SH-SY5Y (cell line): ENCODE measurements at regions not wholly inside any gene's neighbourhood (a gene's known extent, or its start where the extent isn't known, plus 50 kb on each side); places are given as distances from the start of the nearest gene placed in this dataset.

Experiments
- GATA2 ChIP-seq: IDR thresholded peaks from 2 replicates; pipeline ENCODE4 v1.6.1; 2011; ENCODE audit warnings: mild to moderate bottlenecking, low read depth, low read length
- GATA3 ChIP-seq: IDR thresholded peaks from 2 replicates; pipeline ENCODE4 v1.6.1; 2011; ENCODE audit warnings: low read depth, mild to moderate bottlenecking, low read length, moderate library complexity

DNA sequence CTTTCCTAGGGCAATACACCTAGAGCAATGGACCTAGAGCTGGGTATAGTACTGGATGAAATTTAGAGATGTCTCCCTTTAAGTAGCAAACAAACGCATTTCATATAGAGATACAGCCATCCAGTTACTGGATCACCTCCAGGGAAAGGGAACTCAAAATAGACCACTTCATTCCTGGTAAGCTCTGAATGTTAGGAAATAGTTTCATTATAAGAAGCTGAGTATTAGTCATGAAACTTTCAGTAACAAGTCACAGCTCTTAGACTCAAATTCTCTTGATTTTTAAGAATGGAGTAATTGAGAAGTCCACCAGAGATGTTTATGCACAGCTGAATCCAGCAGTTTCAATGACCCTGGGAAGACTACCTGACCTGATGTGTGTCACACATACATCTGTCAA, 221.9 kb downstream of the FAM76B start:
- TF ChIP-seq GATA3 (no peak), GATA2 (no peak)

DNA sequence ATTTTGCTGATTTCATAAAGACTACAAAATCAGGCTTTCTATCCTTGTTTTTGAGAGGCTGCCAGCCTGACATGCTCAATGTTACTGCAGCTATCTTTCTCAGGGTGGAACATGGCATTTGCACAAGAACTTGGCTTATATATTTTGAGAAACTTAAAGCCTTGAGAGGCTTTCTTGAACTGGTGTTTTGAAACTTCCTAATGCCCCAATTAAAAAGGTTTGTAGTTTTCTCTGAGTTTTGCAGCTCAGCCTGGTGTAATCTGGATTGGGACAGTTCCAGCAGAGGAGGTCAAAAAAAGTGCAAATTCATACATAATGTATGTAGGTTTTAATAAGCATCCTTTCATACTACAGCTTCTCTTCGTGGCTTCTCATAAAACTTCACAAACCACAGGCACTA, 223.4 kb downstream of the FAM76B start:
- TF ChIP-seq GATA2: no peak
- TF ChIP-seq GATA3: no peak

DNA sequence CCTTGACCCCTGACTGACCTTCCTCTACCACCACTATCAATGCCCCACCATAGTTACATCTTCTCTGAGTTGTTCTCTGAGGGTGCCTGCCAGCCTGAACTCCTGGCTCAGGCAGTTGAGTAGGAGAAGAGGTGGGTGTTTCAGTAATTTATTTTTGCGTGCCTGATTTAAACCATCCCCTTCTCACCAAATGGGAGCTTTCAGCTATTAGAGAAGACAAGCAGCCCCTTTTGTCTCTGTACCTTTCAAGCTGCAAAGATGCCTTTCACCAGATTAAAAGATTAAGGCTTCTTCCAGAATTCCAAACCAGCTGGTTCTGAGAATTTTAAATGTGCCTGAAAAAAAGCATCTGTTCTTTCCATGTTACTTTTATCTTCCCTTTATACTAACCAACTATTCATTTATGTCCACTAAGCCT, 223.8 kb downstream of the FAM76B start:
- TF ChIP-seq GATA2 (no peak), GATA3 (no peak)

DNA sequence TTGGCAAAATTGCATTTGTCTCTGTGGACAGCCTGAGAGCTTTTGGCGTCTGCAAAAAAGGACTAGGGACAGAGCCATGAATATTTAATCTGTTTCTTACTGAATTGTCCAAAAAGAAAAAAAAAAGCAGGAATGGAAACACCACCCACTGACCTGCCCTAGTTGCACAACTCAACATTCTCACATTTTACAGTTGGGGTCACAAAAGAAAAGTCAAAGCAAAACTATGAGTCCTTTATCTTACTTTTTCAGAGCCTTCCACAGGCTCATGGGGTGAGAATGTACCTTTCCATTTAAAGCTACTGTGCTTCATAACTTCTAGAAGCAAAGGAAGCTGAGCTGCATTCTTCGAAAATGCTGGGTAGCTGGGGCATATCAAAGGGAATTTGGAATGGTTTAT, 225.7 kb downstream of the FAM76B start:
- TF ChIP-seq GATA3: no peak
- no peak for TF ChIP-seq GATA2

DNA sequence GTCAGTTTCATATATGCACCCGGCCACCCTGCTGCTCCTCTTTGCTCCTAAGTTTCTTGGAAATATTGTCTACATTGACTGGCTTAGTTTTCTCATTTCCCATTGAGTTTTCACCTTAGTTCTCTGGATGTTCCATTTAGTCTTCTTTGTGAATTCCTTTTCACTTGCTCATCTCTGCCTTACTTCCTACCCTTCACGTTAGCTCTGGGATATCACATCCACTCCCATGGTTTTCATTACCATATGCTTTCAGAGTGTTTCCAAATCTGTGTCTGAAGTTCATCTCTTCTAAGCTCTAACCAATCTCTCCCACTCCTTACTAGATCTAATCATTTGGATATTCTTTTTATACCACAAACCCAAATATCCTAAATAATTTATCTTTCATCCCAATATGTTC, 226.4 kb downstream of the FAM76B start:
- TF ChIP-seq GATA2 (no peak), GATA3 (no peak)

DNA sequence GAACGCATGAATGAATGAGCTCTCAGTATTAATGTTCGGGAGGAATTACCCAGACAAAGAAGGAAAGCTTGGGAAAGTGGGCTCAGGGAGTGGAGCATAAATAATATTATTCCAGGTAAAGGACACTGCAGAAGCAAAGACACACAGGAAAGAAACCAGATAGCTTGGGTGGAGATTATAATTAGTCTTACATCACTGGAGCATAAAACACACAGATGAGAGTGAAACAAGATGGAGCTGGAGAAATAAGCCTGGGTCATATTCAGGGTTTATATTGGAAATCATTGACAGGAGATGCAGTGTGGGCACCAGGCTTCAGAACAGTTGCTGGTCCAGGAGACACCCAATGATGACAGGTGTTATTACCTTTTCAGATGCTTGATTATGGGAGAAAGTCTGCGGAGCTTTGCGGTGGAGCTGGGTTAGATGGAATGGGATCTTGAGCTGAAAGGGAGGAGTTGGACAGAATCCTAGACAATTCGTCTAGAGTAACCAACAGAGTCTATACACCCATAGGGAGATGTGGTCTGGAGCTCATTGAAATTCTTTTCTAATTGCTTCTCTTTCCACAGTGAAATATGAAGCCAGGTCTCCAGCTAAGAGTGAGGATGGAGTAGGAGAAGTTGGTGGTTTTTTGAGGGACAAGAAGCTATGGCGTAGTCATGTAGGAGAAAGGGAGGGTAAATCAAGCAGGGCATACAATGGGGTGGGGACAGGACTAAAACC, 227.2 kb downstream of the FAM76B start:
- TF ChIP-seq GATA2 (no peak), GATA3 (no peak)

DNA sequence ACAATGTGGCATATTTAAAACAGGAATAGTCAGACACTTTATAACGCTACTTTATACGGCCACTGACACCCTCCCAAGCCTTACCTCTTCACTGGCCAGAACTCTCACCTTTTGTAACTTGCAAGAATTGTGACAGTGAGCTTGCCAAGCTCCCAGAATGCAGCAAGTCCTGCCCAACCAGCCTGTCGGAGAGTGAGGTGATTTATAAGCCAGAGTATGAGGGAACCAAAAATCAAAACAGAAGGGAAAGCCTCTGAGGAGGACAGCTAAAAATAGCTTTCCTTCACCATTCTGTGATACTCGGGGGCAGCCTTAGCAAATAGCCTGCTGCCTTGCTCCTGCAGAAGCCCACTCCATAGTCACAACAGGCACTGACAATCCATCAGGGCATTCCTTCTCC, 229.7 kb downstream of the FAM76B start:
- TF ChIP-seq GATA2: no peak
- no peak for TF ChIP-seq GATA3

DNA sequence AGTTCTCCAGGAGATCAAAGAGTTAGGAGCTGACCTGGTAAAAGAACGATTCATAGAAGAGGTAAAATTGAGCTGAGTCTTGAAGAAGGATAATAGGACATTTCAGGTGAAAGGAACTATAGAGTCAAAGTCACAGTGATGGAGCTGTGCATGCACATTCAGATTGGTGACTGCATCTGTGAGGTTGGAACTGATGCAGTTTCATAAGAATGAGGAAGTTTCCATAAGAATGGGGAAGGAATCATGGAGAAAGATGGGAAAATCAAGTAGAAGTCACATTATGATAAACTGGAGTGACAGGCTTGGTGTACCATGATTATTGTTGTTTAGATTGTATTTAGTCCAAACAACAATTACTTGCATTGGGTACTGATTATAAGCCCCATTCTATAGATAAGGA, 232.2 kb downstream of the FAM76B start:
- TF ChIP-seq GATA2: no peak
- no peak for TF ChIP-seq GATA3

DNA sequence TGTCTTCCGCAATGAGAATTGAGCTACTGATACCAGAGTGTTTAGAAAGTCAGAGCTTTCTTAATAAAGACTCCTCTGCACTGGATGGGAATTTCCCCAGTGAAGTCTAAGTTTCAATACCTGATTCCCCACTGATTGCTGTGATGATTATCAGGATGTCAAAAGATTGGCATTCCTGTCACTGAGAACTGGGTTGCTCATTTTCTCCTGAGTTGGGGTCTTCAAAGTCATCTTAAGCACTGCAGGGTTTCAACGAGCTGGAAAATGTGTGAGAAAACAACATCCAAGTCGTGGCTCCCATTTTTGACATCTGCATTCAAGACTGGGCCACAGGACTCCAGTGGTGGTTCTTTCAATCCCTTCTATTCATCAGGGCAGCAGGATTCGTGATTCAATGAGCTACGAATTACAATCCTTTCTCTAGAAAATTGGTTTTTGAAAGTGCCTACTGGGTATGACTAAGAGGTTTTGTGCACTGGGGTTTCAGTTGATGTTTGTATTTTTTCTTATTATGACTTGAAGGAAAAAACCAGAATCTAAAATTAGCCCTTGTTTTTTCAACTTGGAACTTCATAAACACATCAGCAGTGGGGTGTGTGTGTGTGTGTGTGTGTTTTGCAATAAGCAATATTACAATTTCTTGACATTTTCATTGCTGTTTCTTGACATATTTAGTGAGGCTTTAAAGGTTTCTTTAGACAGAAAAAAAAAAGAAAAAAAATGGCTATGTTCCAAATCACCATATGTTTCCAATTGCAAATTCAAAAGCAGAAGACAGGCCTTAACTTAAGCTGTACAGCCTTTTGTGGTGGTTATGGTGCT, 233.0 kb downstream of the FAM76B start:
- no peak for TF ChIP-seq GATA3
- no peak for TF ChIP-seq GATA2

DNA sequence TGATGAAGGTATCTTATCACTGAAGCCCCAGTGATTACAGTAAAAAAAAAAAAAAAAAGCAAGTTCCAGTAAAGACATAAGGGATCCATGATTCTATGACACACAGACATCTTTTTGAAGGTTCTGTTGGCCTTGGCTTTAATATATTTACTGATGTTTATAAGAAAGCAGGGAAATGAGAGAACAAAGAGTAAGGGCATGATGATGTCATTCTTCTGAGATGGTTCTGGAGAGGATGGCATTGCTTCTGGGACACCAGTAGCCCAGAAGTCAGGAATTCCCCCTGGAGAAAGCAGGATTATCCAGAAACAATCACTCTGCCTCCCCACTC, 233.6 kb downstream of the FAM76B start:
- TF ChIP-seq GATA3 (no peak), GATA2 (no peak)

DNA sequence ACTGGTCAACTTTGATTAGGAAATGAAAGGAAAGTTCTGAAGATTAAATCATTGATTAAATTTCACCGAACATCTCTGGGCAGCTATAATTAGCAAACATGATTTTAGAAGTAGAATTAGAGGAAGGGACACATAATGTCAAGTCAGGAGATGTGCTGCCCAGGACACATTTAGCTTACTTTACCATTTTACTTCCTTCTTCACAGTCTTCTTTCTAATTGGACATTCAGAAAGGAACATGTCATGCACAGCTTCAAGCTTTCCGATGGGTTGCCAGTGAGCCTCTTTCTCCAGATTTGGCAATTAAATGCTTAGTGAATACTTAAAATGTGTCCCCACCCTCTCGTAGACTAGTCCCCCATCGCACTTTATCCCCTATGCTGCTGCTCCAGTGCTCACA, 234.7 kb downstream of the FAM76B start:
- no peak for TF ChIP-seq GATA2
- no peak for TF ChIP-seq GATA3

DNA sequence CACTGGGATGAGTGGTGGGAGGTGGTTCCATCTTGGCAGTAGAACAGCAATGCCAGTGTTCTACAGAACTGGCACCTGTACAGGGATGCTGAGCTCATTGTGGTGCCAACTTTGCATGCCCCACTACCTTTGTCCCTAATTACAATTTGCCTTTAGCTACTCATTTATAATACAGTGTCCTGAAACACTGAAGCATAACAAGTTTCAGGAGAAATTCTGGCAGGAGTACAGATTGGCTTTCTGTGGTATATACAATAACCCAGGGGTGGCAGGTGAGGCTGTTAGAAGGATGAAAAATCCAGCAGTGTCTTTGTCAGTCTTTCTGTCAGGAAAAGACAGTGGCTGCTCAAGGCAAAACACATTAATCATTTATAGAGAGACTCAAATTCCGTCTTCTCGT, 240.3 kb downstream of the FAM76B start:
- no peak for TF ChIP-seq GATA3
- no peak for TF ChIP-seq GATA2

DNA sequence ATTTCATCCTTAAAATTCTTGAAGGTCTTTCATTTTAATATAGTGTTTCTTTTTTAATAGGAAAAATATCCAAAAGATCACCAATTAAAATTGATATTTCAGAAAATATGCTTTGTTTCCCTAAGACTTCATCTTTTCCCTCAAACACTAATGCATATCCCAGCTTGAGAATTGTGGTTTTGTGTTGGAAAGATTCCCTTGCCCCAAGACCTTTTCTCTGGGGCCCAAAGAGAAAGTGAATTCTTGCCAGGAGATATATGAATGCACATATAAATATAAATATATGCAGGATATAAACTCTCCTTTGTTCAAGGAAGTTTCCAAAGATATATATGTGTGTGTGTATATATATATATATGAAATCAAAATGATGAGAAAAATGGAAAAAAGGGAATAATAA, 241.2 kb downstream of the FAM76B start:
- TF ChIP-seq GATA2: no peak
- no peak for TF ChIP-seq GATA3

DNA sequence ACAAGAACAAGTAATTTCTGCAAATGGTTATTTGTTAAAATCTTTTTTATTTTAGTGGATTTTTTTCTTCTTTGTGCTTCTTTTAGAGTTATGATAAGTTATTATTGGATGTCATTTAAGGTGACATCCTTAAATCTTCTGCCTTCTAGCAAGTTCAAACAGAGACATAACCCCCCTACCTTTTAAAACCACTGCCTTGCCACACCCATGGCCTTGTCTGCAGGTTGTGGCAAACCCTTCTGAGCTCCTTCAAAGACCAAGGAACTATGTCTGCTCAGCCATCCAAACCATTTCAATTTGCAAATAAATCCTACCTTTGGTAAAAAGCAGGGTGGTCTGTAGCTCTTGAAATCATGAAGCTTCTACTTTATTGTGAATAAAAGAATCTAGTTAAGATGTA, 241.6 kb downstream of the FAM76B start:
- TF ChIP-seq GATA2 (no peak), GATA3 (no peak)

DNA sequence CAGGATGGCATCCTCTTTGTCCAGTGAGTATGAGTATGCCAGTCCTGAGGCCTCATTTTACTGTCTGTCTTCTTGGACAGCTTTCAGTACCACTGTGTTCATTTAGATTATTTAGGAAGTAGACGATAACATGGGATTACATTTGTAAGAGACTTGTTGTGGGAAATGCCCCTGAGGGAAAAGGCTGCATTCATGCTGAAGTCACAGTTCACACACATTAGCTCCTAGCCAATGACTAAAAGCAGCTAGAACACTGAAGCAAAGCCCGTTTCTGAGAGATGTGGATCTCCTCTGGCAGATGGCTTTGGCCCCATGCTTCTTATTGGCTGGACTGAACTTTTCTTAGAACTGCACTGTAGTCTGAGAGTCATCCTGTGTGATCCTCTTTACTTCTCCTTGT, 242.4 kb downstream of the FAM76B start:
- TF ChIP-seq GATA2 (no peak), GATA3 (no peak)

DNA sequence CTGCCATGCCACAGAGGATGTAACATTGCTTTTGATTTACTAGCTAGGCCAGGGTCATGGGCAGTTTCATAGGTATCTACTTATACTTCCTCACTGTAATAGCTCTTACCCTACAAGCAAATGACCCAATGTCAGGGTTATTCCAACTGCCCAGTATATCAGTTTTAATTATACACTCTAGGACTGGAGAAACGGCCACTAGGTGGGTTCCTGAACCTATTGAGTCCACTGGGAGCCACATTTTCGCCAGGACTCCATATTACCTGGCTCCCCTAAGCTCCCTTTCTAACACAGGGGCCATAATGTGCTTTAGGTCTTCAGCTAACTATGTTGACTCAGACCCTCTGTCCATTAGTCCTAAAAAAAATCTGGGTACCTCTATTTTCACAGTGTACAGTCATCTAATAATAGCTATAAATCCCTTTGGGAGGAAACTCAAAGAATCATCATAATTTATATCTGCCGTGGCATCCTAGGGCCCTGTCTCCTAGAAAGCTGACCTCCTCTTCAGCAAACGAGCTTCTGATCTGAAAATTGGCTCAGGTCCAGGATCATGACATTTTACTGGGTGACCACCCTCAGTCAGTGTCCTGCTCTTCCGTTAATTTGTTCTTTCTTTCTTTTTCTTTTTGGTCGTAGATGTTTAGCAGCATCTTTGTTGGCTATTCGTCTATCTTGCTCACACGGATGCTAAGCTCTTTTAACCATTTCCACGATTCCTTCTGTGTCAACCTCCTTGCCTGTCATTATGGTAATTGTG, 244.3 kb downstream of the FAM76B start:
- no peak for TF ChIP-seq GATA2
- TF ChIP-seq GATA3: no peak
